Astrocyte (in vitro differentiated cells and primary cell): ENCODE measurements at regions not wholly inside any gene's neighbourhood (a gene's known extent, or its start where the extent isn't known, plus 50 kb on each side); places are given as distances from the start of the nearest gene placed in this dataset.

Experiments used
- CTCF ChIP-seq: IDR thresholded peaks from 2 replicates; pipeline ENCODE4 v1.5.1; 2011; ENCODE audit warnings: low read depth, mild to moderate bottlenecking, inconsistent platforms, low read length, moderate library complexity; ENCODE audit not compliant: insufficient read depth
- EZH2 ChIP-seq: IDR thresholded peaks from 2 replicates; pipeline ENCODE4 v1.6.1; 2012; ENCODE audit warnings: mild to moderate bottlenecking, low read length, inconsistent platforms; ENCODE audit not compliant: insufficient read depth

GRCh38 chrX:39585808-39586207 is 511.9 kb downstream of the BCOR start:
- TF ChIP-seq CTCF = no peak
- TF ChIP-seq EZH2 = no peak
